Kasumi-1 (cell line): ENCODE measurements at regions not wholly inside any gene's neighbourhood (a gene's known extent, or its start where the extent isn't known, plus 50 kb on each side); places are given as distances from the start of the nearest gene placed in this dataset.

Experiments used
- DNase-seq, 2 experiments: peaks; one replicate each; lab custom pipeline; 2025; lab: John Stamatoyannopoulos, UW

GRCh38 chr6:137353842-137354397, 134.7 kb upstream of the IFNGR1 start:
- DNase-seq: no peak

GRCh38 chr6:137353346-137353745, 134.2 kb upstream of the IFNGR1 start:
- no peak for DNase-seq

GRCh38 chr6:137352859-137353258, 133.7 kb upstream of the IFNGR1 start:
- no peak for DNase-seq

- peak; percentile 40 to 45 for DNase-seq
Observed at GRCh38 chr6:137351890-137352289, 132.7 kb upstream of the IFNGR1 start.

GRCh38 chr6:137350857-137351256, 131.7 kb upstream of the IFNGR1 start:
- DNase-seq: no peak

GRCh38 chr6:137349856-137350830, 131.0 kb upstream of the IFNGR1 start:
- no peak for DNase-seq

- no peak for DNase-seq
Observed at GRCh38 chr6:137348777-137349176, 129.6 kb upstream of the IFNGR1 start.

- DNase-seq: no peak
Observed at GRCh38 chr6:137343241-137343640, 124.1 kb upstream of the IFNGR1 start.

GRCh38 chr6:137342607-137343190, 123.5 kb upstream of the IFNGR1 start:
- DNase-seq: no peak

GRCh38 chr6:137341681-137342195, 122.6 kb upstream of the IFNGR1 start:
- DNase-seq: peak; percentile 36 to 37

- DNase-seq: no peak
Observed at GRCh38 chr6:137339929-137340559, 120.9 kb upstream of the IFNGR1 start.

- DNase-seq: no peak
Observed at GRCh38 chr6:137334884-137335283, 115.7 kb upstream of the IFNGR1 start.

GRCh38 chr6:137334094-137334493, 114.9 kb upstream of the IFNGR1 start:
- no peak for DNase-seq

GRCh38 chr6:137332637-137333280, 113.6 kb upstream of the IFNGR1 start:
- no peak for DNase-seq

GRCh38 chr6:137323860-137324259, 104.7 kb upstream of the IFNGR1 start:
- peak; percentile 23 to 51 for DNase-seq

- DNase-seq: no peak
Observed at GRCh38 chr6:137320271-137320670, 101.1 kb upstream of the IFNGR1 start.

- no peak for DNase-seq
Observed at GRCh38 chr6:137316626-137317025, 97.4 kb upstream of the IFNGR1 start.

- peak; percentile 39 to 47 for DNase-seq
Observed at GRCh38 chr6:137315081-137315480, 95.9 kb upstream of the IFNGR1 start.

- peak; percentile 84 to 88 for DNase-seq
Observed at GRCh38 chr6:137313928-137314855, 95.0 kb upstream of the IFNGR1 start.

GRCh38 chr6:137313211-137313610, 94.0 kb upstream of the IFNGR1 start:
- DNase-seq: no peak

GRCh38 chr6:137311940-137312339, 92.8 kb upstream of the IFNGR1 start:
- DNase-seq: no peak
